GM21515 (cell line): ENCODE measurements at regions not wholly inside any gene's neighbourhood (a gene's known extent, or its start where the extent isn't known, plus 50 kb on each side); places are given as distances from the start of the nearest gene placed in this dataset.
"Not testable (repeated sequence)": the region's sequence is repeated elsewhere in the genome, so short reads cannot be mapped to it uniquely, and the experiment has no call there.

Experiments
- ATAC-seq: cut with Tn5 transposase; IDR thresholded peaks from one replicate; pipeline ENCODE4 v1.9.1; 2021; ENCODE audit not compliant: unreplicated experiment

- no peak for ATAC-seq
Measured at GRCh38 chr7:113784316-113784715, 134.5 kb downstream of the PPP1R3A start.

DNA sequence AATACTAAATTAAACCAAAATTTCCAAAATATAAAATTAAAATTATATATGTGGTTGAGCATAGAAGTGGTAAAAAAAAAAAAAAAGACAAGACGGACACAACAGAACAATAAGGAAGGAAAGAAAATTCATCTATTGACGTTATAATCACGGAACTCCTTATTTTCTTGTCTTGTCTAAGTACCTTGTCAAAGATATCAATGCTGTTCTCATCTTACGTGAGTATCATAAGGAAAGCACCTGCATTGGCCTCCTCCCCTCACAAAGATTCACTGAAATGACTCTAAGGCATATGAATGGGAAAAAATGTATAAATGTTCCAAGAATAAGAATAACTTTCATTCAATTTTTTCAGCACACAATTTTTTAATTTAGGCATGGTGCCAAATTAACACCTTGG lies 135.4 kb downstream of the PPP1R3A start:
- ATAC-seq: no peak

DNA sequence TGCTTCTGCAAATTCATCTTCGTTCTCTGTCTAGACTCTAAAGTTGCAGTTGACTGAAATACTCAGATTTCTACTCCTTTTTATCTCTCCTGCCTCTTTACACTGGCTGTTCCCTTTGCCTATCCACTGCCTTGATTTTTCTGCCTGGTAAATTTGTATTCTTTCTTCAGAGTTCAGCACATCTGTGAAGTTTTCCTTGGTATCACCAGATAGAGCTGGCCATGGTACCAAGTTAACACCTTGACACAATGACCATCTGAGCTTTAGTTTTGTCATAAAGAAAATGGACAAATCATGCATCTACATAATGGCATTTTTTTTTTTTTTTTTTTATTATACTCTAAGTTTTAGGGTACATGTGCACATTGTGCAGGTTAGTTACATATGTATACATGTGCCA lies 143.0 kb downstream of the PPP1R3A start:
- ATAC-seq: no peak

GRCh38 chr7:113775401-113775800 lies 143.4 kb downstream of the PPP1R3A start:
- ATAC-seq: no peak

DNA sequence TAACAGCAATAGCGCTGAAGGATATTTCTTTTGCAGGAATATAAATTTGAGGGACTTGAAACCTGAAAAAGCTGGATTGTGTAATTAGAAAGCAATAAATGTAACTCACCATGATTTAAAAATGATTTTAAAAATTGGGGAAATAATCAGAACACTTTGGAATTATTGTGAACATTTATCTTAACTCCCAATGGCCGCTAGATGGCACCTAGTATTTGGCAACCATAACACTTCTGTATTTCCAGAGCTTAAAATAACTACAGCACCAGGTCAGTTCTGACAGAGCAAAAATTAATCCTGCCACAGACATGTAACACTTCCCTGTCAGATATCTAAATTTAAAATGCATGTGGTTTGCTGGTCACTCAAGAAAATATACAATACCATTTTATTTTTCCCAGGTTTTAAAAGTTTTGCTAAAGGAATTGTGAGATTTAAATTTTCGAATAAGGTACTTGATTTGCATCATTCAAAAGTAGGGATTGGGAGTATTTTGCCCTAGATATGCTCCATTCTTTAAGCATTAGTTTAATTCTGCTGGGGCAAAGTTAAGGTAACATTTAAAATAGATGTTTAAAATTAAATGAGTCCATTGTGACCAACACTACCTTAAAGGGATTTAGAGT lies 144.5 kb downstream of the PPP1R3A start:
- peak; percentile 92 for ATAC-seq

- ATAC-seq: no peak
Measured at GRCh38 chr7:113770146-113770738, 148.6 kb downstream of the PPP1R3A start.

- ATAC-seq: no peak
Measured at GRCh38 chr7:113768387-113768786, 150.4 kb downstream of the PPP1R3A start.

DNA sequence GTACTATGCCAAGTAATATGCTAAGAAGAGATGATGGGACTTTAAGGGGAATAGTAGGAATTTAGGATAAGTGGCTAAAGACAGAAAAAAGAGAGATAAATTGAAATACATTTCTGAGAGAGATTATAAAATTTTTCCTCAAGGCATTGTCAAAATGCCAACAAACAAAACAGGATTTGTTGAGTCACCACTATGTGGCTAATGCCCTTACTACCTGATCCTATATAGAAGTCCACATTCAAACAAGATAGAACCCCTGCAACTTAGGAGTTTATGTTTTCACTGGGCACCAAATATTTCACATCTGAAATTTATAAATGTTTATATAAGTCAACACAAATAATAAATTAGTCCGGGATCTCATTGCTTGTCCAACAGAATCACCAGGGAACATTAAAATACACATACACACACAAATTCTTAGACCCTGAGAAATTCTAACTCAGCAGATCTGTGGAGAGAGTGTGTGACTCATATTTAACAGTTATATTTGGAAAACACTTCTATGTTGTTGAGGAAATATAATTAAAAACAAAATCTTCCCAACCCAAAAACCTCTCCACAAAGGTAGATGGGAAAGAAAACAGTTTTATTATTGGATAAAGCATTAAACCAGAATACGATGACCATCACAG lies 154.3 kb downstream of the PPP1R3A start:
- no peak for ATAC-seq

- no peak for ATAC-seq
Measured at GRCh38 chr7:113763226-113763625, 155.6 kb downstream of the PPP1R3A start.

DNA sequence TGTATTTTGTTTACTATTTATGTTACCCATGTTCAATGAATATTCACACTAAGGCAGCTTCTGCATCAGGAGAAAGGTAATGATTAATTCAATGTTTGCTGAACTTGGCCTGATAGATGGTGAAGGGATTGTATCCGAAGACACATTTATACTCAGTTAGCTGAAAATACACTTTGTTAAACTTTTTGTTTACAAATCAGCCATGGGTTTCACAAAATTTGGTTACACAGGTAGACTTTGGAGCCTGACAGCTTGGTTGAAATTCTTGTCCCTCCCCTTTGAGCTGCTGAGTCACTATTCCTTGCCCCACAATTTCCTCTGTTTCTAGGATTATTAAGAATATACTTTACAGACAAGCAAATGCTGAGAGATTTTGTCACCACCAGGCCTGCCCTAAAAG lies 162.6 kb downstream of the PPP1R3A start:
- no peak for ATAC-seq

DNA sequence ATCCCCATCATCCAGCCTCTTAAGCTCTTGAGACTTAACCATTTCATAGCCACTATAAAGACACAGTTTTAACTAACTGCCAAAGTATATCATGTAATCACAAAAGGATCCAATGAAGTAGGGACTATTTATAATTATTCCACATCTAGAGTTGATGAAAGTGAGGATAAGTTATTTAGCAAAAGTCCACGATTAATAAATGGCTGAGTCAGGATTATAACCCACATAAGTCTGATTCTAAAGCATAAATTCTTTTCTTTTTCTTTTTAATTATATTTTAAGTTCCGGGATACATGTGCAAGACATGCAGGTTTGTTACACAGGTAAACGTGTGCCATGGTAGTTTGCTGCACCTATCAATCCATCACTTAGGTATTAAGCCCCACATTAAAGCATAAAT lies 166.1 kb downstream of the PPP1R3A start:
- ATAC-seq: no peak

GRCh38 chr7:113752289-113752688 lies 166.5 kb downstream of the PPP1R3A start:
- no peak for ATAC-seq

GRCh38 chr7:113751547-113751946 lies 167.3 kb downstream of the PPP1R3A start:
- ATAC-seq: no peak

- ATAC-seq: not testable (repeated sequence)
Measured at GRCh38 chr7:113748385-113748784, 170.4 kb downstream of the PPP1R3A start.

GRCh38 chr7:113742946-113743431 lies 175.8 kb downstream of the PPP1R3A start:
- ATAC-seq: not testable (repeated sequence)

DNA sequence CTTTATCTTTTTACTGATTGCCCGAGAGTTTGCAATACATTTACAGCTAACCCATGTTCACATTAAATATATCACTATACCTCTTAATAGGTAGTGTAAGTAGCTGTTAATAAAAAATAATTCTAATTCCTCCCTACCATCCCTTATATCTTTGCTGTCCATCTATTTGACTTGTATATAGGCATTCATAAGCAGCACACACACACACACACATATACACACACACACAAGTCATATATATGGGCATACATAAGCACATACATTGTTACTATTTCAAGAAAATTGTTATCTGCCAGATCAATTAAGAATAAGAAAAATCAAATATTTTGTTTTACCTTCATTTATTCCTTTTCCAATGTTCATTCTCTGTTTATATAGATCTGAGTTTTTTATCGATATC lies 176.4 kb downstream of the PPP1R3A start:
- ATAC-seq: no peak

DNA sequence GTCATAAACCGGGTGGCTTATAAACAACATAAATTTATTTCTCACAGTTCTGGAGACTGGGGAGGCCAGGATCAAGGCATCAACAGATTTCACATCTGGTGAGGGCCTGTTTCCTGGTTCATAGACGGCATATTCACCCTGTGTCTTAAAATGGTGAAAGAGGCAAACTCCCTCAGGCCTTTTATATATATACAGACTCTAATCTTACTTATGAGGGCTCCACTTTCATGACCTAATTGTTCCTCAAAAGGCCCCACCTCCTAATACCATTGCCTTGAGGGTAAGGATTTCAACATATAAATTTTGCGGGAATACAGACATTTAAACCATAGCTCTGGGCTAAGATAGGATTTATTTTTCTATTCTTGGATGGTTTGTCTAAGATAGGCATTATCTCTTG lies 187.2 kb downstream of the PPP1R3A start:
- ATAC-seq: no peak

DNA sequence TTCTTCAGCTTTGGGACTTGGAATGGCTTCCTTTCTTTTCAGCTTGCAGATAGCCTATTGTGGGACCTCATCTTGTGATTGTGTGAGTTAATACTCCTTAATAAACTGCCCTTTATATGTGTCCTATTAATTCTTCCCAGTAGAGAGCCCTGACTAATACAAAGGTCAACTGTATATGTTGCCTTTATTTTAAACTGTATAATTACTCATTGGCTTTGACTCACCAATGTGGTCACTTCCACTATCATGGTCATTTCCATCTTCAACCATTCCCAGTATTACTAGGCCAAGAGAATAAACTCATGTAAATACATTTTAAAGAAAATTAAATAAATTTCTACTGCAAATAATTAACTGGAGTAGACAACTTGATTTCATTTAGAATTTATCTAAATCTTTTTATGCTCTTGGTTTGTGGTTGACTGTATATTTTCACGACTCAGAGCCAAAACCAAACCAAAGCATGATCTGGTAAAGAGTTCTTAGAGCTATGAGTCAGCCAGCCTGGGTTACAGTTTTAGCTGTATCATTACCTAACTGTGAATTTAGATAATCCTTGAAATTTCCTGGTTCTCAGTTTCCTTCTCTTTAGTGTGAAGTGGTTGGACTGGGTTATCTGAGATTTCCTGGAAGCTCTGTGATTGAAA lies 188.4 kb downstream of the PPP1R3A start:
- ATAC-seq: no peak

DNA sequence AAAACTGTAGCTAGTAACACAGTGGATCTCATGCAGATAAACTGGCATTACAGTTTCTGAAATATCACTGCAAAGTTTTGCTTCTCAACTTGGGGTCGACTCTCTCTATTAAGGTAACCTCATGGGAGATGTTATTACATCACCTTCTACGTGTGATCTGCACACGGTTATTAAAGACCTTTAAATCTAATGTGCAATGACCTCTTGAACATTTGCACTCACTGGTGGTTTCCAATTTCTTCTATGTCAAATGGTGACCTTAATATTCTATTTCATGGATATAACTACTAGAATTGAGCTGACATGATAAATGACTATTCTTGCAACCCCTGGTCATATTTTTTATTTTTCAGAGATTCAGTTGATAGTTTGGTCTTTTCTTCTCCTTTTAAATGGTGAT lies 191.3 kb downstream of the PPP1R3A start:
- ATAC-seq: no peak

- no peak for ATAC-seq
Measured at GRCh38 chr7:113722006-113722405, 196.8 kb downstream of the PPP1R3A start.

GRCh38 chr7:113717739-113718138 lies 201.1 kb downstream of the PPP1R3A start:
- ATAC-seq: no peak
